Right lobe of liver (tissue), 4 donors: ENCODE measurements at regions not wholly inside any gene's neighbourhood (a gene's known extent, or its start where the extent isn't known, plus 50 kb on each side); places are given as distances from the start of the nearest gene placed in this dataset.

Experiments
- POLR2A ChIP-seq: fragments of 450-650 bp; IDR thresholded peaks from one replicate; pipeline ENCODE4 v1.6.1; 2017; ENCODE audit warnings: antibody characterized with exemption, mild to moderate bottlenecking
- TF ChIP-seq, protein P1 (sequence below), 4 donors: fragments of 200-600 bp in 3 of 4; fragments of 450-650 bp in 1 of 4; IDR thresholded peaks; one replicate each; pipeline versions ENCODE4 v1.5.1 to v1.8.0; 2016 to 2022; ENCODE audit warnings: antibody characterized with exemption in 4 of 4, mild to moderate bottlenecking in 2 of 4
- donor health status: DM: no; HTN: no; CAD: no.
- donor health status: DM: no; HTN: no; CAD: no.
- donor health status: DM: no; HTN: yes; CAD: no.

DNA sequence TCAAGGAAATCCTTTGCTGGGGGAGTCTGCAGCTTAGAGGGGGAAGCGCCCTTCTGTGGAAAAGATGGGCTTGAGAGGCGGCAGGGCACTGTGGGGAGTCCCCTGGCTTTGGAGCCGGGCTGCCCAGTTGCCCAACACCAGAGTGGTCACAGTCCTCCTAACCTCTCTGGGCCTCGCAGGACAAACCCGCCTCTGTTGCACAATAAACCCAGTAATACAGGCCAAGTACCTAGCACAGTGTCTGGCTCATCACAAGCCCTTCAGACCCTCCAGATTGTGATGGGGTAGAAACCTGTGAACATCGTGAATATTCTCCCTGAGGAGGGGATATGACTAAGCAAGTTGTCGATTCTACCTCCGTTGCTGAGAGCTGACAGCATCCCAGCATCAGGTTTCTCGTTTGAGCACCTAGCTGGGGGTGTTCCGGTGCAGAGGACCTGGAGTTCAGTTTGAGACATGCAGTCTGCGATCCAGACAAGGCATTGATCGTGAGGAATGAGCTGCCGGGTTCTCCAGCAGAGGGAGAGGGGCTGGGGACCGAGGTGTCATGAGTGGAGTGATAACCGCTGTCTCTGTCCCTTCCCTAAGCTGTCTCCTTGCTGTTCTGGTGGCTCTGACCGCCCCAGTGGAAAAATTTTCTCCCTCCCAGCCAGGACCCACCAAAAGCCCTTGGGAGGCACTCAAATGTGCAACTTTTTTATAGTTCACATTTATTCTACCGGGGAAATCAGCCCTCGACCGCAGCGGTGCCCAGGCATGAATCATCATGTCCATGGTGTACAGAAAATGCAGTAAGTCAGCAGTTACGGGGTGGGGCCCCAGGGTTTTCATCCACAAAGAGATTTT, 161.9 kb downstream of the WSCD1 start:
- TF ChIP-seq, protein P1, sequence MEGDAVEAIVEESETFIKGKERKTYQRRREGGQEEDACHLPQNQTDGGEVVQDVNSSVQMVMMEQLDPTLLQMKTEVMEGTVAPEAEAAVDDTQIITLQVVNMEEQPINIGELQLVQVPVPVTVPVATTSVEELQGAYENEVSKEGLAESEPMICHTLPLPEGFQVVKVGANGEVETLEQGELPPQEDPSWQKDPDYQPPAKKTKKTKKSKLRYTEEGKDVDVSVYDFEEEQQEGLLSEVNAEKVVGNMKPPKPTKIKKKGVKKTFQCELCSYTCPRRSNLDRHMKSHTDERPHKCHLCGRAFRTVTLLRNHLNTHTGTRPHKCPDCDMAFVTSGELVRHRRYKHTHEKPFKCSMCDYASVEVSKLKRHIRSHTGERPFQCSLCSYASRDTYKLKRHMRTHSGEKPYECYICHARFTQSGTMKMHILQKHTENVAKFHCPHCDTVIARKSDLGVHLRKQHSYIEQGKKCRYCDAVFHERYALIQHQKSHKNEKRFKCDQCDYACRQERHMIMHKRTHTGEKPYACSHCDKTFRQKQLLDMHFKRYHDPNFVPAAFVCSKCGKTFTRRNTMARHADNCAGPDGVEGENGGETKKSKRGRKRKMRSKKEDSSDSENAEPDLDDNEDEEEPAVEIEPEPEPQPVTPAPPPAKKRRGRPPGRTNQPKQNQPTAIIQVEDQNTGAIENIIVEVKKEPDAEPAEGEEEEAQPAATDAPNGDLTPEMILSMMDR (IDR thresholded peaks at IDR 0.05), result no peak
- TF ChIP-seq POLR2A, result no peak
